B cell (primary cell): ENCODE measurements at regions not wholly inside any gene's neighbourhood (a gene's known extent, or its start where the extent isn't known, plus 50 kb on each side); places are given as distances from the start of the nearest gene placed in this dataset.

ENCODE experiments used
- EZH2 ChIP-seq: IDR thresholded peaks from 2 replicates; pipeline ENCODE4 v1.6.1; 2012; ENCODE audit warnings: borderline replicate concordance, low read depth, mild to moderate bottlenecking, moderate library complexity, low read length; ENCODE audit not compliant: insufficient read depth, poor library complexity, severe bottlenecking
- TF ChIP-seq, protein P1 (sequence below): fragments of 200-600 bp; IDR thresholded peaks from one replicate; pipeline ENCODE4 v1.8.0; 2022; ENCODE audit warnings: antibody characterized with exemption, mild to moderate bottlenecking

DNA sequence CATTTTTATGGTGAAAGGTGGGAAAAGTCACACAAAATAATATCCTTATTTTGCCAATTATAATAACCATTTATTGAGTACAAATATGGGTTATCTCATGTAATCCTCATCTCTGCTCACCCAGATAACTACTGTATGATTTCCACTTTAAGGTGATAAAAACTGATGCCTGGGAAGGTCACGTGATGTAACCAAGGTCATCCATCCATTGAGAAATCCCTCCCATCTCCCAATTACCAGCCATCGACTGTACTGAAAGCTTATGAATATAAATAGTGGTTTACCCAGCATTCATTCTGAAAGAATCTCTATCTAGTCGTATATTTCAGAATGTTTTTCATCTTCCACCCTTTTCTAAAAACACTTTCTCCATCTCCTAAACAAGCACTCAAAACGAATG, 55.0 kb upstream of the IFNAR2 start:
- TF ChIP-seq, protein P1, sequence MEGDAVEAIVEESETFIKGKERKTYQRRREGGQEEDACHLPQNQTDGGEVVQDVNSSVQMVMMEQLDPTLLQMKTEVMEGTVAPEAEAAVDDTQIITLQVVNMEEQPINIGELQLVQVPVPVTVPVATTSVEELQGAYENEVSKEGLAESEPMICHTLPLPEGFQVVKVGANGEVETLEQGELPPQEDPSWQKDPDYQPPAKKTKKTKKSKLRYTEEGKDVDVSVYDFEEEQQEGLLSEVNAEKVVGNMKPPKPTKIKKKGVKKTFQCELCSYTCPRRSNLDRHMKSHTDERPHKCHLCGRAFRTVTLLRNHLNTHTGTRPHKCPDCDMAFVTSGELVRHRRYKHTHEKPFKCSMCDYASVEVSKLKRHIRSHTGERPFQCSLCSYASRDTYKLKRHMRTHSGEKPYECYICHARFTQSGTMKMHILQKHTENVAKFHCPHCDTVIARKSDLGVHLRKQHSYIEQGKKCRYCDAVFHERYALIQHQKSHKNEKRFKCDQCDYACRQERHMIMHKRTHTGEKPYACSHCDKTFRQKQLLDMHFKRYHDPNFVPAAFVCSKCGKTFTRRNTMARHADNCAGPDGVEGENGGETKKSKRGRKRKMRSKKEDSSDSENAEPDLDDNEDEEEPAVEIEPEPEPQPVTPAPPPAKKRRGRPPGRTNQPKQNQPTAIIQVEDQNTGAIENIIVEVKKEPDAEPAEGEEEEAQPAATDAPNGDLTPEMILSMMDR, result no peak
- no peak for TF ChIP-seq EZH2
